ENCODE measurements at regions not wholly inside any gene's neighbourhood (a gene's known extent, or its start where the extent isn't known, plus 50 kb on each side); places are given as distances from the start of the nearest gene placed in this dataset.

DNA sequence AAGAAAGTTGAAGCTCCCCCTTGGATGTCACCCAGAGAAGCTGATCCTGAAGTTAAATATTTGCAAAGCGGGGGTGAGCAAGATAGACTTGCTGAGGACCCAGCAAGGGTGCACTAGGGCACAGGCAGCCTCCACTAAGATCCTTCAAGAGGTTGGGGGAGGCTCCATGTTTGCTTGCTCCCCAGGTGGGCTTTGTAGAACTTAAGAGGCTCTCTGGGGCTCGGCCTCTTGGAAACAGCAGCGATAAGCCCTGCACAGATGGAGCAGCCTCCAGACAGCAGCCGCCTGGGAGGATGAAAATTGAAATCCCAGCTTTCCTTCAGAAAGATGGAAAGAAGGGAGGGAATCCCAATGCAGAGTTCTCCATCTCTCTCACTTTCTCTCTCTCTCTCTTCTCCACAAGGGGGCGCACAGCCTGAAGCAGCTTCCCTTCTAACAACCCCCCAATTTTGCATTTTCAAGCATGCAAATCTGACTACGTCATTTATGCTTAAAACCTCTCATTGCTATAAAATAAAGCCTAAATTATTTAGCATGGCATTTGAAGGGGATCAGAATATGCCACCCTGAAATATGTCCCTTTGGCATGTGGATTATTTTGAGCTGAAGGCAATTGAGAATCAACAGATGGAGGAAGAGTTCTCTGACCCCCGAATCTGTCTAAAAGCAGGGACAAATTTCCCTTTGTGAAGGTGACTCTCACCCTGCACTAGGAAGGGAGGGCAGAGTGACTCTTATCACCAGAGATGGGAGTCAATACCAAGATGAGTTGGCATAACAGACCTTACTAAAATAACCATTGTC lies 185.7 kb upstream of the KLHL29 start:
- no peak for DNase-seq

DNA sequence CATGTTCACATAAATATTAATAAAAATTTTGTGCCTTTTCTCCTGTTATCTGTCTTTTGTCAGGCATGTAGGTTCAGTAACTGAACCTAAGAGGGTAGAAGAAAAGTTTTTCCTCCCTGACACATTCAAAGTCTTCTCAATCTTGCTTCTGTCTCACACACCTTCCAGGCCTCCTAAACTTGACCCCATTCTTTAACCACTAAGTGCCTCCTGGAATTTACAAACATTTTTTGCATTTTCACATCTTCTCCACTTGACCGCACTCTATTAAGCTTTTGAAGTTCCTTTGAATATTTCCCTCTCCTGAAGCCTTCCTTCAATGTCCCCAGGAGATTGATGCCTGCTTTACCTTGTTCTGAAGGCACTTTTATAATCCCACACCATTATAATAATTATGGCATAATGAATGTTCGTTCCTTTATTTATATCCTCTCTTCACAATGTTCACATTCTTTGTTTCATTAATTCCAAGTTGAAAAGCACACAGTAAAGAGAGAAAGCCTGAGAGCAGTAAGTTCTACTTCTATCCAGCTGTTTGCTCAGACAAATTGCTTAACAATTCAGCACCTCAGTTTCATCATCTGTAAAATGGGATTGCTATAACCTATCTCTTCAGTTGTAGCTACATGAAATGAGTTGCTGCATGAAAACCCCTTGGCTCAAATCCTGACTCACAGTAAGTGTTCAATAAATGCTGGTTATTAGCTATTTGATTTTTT lies 184.8 kb upstream of the KLHL29 start:
- DNase-seq: no peak

DNA sequence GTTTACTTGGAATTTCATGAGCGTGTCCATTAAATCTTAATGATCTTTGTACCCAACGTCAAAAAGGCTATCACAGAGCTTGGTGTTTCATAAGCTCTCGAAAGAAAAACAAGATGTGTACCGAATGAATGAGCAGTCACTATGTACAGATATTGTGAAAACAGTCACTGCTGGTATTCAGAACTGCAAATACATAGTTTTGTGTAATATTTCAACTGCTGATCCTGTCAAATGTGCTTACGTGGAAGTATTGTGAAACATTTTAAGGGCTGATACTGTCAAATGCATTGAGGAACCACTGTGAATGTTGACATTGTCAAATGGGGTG lies 184.2 kb upstream of the KLHL29 start:
- no peak for DNase-seq

- no peak for DNase-seq
These were observed 181.6 kb upstream of the KLHL29 start for GRCh38 chr2:23203383-23203782.

GRCh38 chr2:23204685-23205242 lies 180.2 kb upstream of the KLHL29 start:
- DNase-seq: no peak

GRCh38 chr2:23206650-23207049 lies 178.3 kb upstream of the KLHL29 start:
- no peak for DNase-seq

- no peak for DNase-seq
These were observed 177.1 kb upstream of the KLHL29 start for GRCh38 chr2:23207871-23208270.

GRCh38 chr2:23208339-23208738 lies 176.6 kb upstream of the KLHL29 start:
- no peak for DNase-seq

- DNase-seq: no peak
These were observed 175.9 kb upstream of the KLHL29 start for GRCh38 chr2:23209059-23209458.

DNA sequence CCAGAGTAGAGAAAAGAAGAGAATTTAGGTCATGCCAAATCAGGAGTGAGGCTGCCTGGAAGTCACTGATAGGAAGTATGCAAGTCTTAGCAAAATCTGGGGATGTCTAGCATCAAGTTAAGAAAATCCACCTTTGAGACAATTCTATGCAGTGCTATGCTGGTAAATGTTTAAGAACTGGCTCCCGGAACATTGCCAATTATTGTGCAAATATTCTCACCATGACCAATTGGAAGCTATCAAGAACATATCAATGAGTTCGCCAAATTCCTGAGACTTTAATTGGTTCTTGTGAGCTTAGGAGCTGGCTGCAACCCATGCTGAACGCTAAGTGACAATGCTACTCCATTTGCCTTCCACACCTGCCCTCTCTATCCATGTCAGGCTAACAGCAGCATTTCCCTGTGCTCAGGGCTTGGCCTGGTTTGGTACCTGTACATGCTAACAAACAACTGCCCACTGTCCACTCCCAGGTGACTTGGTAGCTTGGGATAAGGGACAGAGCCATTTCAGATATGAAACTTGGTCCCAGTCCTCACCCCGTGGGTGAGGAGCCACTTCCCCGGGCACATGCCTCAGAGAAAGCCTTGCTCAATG lies 172.9 kb upstream of the KLHL29 start:
- DNase-seq: no peak

DNA sequence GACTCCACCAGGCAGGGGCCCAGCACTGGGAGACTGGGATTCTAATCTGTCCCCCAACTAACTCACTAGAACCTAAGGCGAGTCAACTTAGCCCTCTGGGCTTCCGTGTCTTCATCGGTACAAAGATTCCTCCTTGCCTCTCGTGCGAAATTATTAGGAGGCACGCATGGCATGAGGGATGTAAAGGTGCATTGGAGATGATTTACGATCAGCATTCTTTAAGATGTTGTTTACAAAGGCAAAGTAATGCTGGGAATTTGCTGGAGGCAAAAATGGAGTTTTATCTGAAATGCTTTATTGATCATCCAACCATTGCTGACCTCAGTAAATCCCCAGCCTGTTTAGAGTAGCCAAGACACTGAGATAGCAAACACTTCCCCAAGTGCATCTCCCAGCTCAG lies 171.8 kb upstream of the KLHL29 start:
- DNase-seq: no peak

- DNase-seq: no peak
These were observed 170.0 kb upstream of the KLHL29 start for GRCh38 chr2:23215016-23215415.

GRCh38 chr2:23219666-23220065 lies 165.3 kb upstream of the KLHL29 start:
- DNase-seq: no peak

DNA sequence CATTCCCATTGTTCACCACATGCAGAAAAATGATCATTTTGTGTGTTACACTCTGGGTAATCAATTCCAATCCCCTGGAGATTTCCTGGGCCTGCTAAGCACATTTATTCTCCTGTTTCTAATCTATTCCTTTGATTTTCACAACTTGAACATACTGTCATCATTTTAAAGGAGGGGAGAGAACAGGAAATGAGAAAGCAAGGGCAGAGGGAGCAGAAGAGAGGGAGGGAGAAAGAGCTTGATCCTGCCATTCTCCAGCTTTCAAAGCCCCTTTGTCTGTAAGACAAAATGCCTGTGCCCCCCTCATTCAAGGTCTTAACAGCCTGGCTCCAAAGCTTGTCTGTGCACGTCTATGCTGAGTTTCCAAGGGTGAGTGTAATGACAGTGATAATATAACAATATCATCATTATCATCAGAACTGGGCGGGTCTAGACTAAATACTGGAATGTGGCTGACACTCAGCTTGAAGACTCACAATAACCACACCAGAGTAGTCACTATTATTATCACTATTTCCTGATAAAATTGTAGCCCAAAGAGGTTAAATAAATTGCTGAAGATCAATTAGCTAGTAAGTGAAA lies 164.4 kb upstream of the KLHL29 start:
- no peak for DNase-seq

- no peak for DNase-seq
These were observed 163.7 kb upstream of the KLHL29 start for GRCh38 chr2:23221236-23221635.

DNA sequence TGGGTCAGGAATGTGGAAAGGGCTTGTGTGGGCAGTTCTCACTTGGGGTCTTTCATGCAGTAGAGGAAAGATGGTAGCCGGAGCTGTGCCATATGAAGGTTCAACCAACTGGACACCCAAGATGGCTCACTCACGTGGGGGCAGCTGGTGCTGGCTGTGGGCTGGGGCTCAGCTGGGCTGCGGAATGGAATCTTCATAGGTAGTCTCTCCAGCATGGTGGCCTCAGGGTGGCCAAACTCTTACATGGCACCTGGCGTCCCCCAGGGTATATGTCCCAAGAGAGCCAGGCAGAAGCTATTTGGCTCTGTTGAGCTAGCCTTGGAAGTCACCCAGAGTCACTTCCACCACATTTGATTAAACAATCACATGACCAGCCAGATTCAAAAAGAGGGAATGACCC lies 163.1 kb upstream of the KLHL29 start:
- no peak for DNase-seq

GRCh38 chr2:23230885-23231284 lies 154.1 kb upstream of the KLHL29 start:
- DNase-seq: no peak

DNA sequence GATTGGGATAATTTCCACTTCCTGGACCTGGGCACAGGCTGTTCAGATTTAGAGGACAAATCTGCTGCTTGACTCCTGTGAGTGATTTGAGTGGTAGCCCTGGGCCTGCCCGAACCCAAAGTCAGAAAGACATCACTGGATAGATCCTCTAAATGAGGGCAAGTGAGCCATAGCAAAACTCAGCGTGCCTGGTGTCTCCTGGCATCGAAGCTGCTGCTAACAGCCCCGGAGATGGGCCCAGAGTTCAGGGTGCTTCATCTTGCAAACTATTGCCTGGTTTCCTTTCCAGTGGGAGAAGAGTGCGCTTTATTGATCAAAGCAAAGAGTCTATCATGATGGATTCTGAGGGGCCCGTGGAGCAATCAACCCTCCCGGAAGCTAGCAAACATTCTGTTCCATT lies 153.1 kb upstream of the KLHL29 start:
- no peak for DNase-seq

- DNase-seq: no peak
These were observed 149.7 kb upstream of the KLHL29 start for GRCh38 chr2:23235292-23235691.

DNA sequence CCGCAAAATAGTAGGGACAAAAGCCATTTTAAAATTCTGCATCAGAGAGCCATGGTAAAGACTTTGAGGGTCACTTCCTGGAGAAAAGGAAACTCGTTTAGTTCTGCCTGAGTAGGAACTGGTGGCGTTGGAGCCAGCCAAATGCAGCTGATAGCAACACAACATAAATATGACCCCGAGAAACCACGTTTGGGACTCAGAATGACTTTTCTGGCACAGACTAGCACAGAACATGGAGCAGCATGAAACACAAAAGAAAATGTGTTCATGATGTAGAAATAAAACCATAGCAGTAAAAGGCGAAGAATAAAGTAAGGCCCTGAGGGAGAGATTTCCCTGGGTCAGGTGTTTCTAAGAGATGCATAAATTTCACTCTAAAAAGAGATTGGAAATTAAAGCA lies 149.2 kb upstream of the KLHL29 start:
- DNase-seq: no peak

GRCh38 chr2:23237147-23237546 lies 147.8 kb upstream of the KLHL29 start:
- no peak for DNase-seq

GRCh38 chr2:23238011-23238657 lies 146.8 kb upstream of the KLHL29 start:
- no peak for DNase-seq

DNA sequence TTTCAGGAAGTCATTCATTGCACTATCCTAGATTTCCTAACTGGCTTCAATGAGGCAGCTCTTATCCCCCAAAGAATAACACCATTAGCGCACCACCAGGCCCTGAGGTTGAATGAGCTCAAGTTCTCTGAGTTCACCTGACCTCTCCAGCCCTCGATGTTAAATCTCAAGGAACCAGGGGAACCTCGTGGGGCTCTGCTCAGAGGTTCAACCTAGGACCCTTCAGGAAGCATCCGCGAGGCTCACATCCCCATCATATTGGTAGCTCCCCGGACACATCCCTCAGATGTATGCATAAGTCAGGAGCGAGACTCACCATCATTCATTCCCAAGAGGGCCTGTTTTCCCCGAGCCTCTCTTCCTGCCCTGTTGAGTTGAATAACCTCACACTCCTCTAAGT lies 145.6 kb upstream of the KLHL29 start:
- DNase-seq: no peak
